ENCODE measurements at regions not wholly inside any gene's neighbourhood (a gene's known extent, or its start where the extent isn't known, plus 50 kb on each side); places are given as distances from the start of the nearest gene placed in this dataset.

GRCh38 chr12:33111850-33112249, 215.3 kb upstream of the PKP2 start:
- no peak for TF ChIP-seq ZNF24 (IDR thresholded peaks at IDR 0.05)
- TF ChIP-seq REST (IDR thresholded peaks at IDR 0.05; ENCODE audit: borderline replicate concordance in 1 of 2, low read depth in 1 of 2, low read length in 2 of 2) = no peak
- TF ChIP-seq HOXA3 (CRISPR knock-in tag; IDR thresholded peaks at IDR 0.05) = no peak
- no peak for TF ChIP-seq CREM (IDR thresholded peaks at IDR 0.05)
- no peak for TF ChIP-seq CREM (CRISPR knock-in tag; IDR thresholded peaks at IDR 0.05)
- TF ChIP-seq RNF219 (CRISPR knock-in tag; IDR thresholded peaks at IDR 0.05) = no peak
- TF ChIP-seq HMGXB4 (CRISPR knock-in tag; IDR thresholded peaks at IDR 0.05; ENCODE audit: borderline replicate concordance in 1 of 2, low read depth in 1 of 2) = no peak
- TF ChIP-seq ZKSCAN1 (IDR thresholded peaks at IDR 0.05; ENCODE audit: low read length) = no peak
- TF ChIP-seq POLR2G (IDR thresholded peaks at IDR 0.05; ENCODE audit: low read depth, low read length) = no peak
- no peak for TF ChIP-seq CTCF (CRISPR knock-in tag; IDR thresholded peaks at IDR 0.05)
- no peak for TF ChIP-seq SP4 (CRISPR knock-in tag; IDR thresholded peaks at IDR 0.05)
- TF ChIP-seq ZSCAN5A (CRISPR knock-in tag; IDR thresholded peaks at IDR 0.05; ENCODE audit: borderline replicate concordance) = no peak
- no peak for TF ChIP-seq ZNF121 (CRISPR knock-in tag; IDR thresholded peaks at IDR 0.05)
